Testis (tissue), 2 donors: ENCODE measurements at regions not wholly inside any gene's neighbourhood (a gene's known extent, or its start where the extent isn't known, plus 50 kb on each side); places are given as distances from the start of the nearest gene placed in this dataset.

Source experiments
- DNase-seq: peaks from one replicate; pipeline ENCODE4 v3.0.0-alpha.2; 2019
- H3K27ac ChIP-seq, 2 donors: fragments of 200-600 bp; sonication (generic); one replicate each; pipeline ENCODE4 v1.5.1; 2019
- H3K27me3 ChIP-seq: fragments of 200-600 bp; sonication (generic); one replicate; pipeline ENCODE4 v1.5.1; 2019
- H3K36me3 ChIP-seq: fragments of 200-600 bp; sonication (generic); one replicate; pipeline ENCODE4 v1.5.1; 2017; ENCODE audit warnings: low read depth; ENCODE audit errors: missing control alignments
- H3K4me1 ChIP-seq: fragments of 200-600 bp; sonication (generic); one replicate; pipeline ENCODE4 v1.5.1; 2019
- H3K4me3 ChIP-seq, 2 donors: fragments of 200-600 bp; sonication (generic); one replicate each; pipeline ENCODE4 v1.5.1; 2017 to 2019
- H3K9me3 ChIP-seq: fragments of 200-600 bp; sonication (generic); one replicate; pipeline ENCODE4 v1.5.1; 2017
- POLR2A ChIP-seq: fragments of 450-650 bp; IDR thresholded peaks from one replicate; pipeline ENCODE4 v1.6.1; 2017; ENCODE audit warnings: antibody characterized with exemption, mild to moderate bottlenecking, moderate library complexity
- WGBS, 2 donors: methylation state at CpG; one replicate each; pipeline ENCODE4 v1.1.5; 2018; 5-methylcytosine and 5-hydroxymethylcytosine counted together
- intact Hi-C: fragments of 100-400 bp; cut with DNase I; formaldehyde crosslinking; loops from one replicate; pipeline ENCODE4 v1.15.1; 2023; ENCODE audit warnings: low total_unique reads
- TF ChIP-seq, protein P1 (sequence below), 3 experiments: fragments of 450-650 bp in 2 of 3; fragments of 200-600 bp in 1 of 3; sonication (generic) in 1 of 3; IDR thresholded peaks; one replicate each; pipeline ENCODE4 v1.5.1; 2016 to 2019; ENCODE audit warnings: antibody characterized with exemption in 3 of 3, mild to moderate bottlenecking in 2 of 3, moderate library complexity in 1 of 3

DNA sequence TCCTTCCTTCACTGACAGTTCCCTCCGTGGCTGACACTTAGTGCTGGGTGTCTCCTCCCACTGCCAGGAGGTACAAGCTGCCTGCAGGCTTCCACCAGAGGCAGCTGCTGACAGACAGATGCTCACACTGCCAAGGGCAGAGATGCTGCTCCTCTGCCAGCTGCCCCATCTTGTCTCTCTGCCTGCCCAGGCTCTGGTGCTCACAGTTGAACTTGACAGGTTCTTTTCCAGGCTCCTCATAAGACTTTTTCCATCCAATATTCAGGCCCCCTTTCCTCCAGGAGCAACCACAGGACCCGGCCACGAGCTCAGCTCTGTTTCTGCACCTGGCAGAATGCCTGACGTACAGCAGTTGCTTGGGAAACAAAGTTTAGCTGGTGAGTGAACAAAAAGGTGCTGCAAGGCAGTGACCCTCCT, 79.8 kb downstream of the PSMB1 start:
- H3K4me3 ChIP-seq: no peak overlapping the region
- H3K27ac ChIP-seq: no peak overlapping the region
- no peaks in the 10 kb centered on the region for H3K4me1 ChIP-seq
- no peaks in the 10 kb centered on the region for H3K36me3 ChIP-seq
- TF ChIP-seq, protein P1, sequence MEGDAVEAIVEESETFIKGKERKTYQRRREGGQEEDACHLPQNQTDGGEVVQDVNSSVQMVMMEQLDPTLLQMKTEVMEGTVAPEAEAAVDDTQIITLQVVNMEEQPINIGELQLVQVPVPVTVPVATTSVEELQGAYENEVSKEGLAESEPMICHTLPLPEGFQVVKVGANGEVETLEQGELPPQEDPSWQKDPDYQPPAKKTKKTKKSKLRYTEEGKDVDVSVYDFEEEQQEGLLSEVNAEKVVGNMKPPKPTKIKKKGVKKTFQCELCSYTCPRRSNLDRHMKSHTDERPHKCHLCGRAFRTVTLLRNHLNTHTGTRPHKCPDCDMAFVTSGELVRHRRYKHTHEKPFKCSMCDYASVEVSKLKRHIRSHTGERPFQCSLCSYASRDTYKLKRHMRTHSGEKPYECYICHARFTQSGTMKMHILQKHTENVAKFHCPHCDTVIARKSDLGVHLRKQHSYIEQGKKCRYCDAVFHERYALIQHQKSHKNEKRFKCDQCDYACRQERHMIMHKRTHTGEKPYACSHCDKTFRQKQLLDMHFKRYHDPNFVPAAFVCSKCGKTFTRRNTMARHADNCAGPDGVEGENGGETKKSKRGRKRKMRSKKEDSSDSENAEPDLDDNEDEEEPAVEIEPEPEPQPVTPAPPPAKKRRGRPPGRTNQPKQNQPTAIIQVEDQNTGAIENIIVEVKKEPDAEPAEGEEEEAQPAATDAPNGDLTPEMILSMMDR (IDR thresholded peaks at IDR 0.05): no peak
- no peak for DNase-seq
- no peaks in the 10 kb centered on the region for H3K9me3 ChIP-seq
- intact Hi-C loops: no loop called here
- whole genome bisulfite sequencing, 2 donors: 51 to 67% methylated on average over 4 of the region's 4 CpGs
- no peaks in the 10 kb centered on the region for H3K27me3 ChIP-seq

DNA sequence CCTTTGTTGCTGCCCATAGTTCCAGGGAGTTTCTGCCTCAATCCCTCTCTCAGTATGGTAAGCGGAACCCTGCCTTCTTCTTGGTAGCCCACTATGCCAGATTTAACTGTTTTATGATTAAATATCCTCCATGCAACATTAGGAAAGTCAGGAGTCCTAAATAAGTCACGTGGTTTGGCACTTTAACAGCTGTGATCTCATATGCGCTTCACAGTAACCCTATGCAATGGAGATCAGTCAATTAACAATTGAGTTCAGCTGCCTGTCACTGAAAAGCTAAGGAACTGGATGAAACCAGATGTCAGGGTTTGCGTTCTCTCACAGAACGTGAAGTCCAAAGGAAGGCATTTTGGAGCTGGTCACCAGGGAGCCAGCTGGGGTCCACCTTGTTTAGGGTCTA, 81.6 kb downstream of the PSMB1 start:
- intact Hi-C loops: no loop called here
- H3K9me3 ChIP-seq: no peaks in the 10 kb centered on the region
- TF ChIP-seq, protein P1 (IDR thresholded peaks at IDR 0.05): no peak
- TF ChIP-seq POLR2A: no peak
- H3K27ac ChIP-seq: no peak overlapping the region
- H3K4me3 ChIP-seq: no peak overlapping the region
- WGBS, 2 donors: 88 to 97% methylated on average over 5 of the region's 5 CpGs
- no peak for DNase-seq
- H3K27me3 ChIP-seq: no peaks in the 10 kb centered on the region
- no peaks in the 10 kb centered on the region for H3K36me3 ChIP-seq
- H3K4me1 ChIP-seq: no peaks in the 10 kb centered on the region

DNA sequence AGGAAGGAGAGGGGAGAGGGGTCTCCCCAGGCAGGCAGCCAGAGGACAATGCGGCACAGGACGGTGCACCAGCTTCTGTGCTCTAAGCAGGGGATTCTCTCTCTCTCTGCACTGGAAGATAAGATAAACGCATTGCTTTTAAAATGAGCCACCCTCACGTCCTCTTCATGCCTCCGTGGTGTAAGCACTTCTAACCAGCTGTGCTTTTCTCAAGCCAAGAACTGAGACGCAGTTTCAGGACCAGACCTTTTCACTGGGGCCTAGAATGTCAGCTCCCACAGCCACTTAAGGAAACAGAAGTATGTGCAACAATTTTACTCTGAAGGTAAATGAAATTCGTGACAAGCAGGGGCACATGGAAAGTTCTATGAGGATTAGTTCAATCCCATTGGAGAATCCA, 82.4 kb downstream of the PSMB1 start:
- Histone ChIP-seq H3K27ac (no peak overlapping the region), H3K4me3 (no peak overlapping the region), H3K36me3 (no peaks in the 10 kb centered on the region), H3K4me1 (no peaks in the 10 kb centered on the region), H3K9me3 (no peaks in the 10 kb centered on the region), H3K27me3 (no peaks in the 10 kb centered on the region)
- intact Hi-C loops: no loop called here
- TF ChIP-seq POLR2A: no peak
- TF ChIP-seq, protein P1 (IDR thresholded peaks at IDR 0.05): no peak
- no peak for DNase-seq
- 37 to 56% methylated on average over 7 of the region's 7 CpGs for WGBS, 2 donors

DNA sequence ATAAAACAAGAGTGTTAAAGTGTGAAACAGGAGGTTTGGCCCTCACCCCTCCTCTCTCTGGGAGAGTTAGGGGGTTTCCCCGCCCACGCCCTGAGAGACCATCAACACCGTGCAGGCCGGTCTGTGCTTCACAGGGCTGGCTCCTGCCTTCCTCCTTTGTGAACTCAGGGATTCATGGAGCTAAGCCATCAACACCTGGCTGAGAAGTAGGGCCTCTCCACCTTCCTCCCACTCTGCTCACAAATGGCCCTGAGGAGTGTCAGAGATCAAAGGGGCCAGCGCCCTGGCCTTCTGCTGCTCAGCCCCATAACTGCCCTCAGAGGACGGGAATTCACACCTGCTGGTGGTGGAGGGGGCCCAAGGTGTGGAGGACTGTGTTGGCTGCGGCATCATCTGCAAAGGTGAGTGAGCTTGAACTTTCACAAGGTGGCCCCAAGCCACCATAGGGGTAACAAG, 88.6 kb downstream of the PSMB1 start:
- Histone ChIP-seq H3K27me3 (no peaks in the 10 kb centered on the region), H3K9me3 (no peaks in the 10 kb centered on the region), H3K4me3 (no peak overlapping the region), H3K27ac (no peak overlapping the region), H3K36me3 (no peaks in the 10 kb centered on the region), H3K4me1 (no peaks in the 10 kb centered on the region)
- intact Hi-C loops: no loop called here
- TF ChIP-seq, protein P1 (IDR thresholded peaks at IDR 0.05): no peak
- no peak for TF ChIP-seq POLR2A
- DNase-seq: no peak
- 87 to 88% methylated on average over 4 to 7 of the region's 7 CpGs for WGBS, 2 donors

DNA sequence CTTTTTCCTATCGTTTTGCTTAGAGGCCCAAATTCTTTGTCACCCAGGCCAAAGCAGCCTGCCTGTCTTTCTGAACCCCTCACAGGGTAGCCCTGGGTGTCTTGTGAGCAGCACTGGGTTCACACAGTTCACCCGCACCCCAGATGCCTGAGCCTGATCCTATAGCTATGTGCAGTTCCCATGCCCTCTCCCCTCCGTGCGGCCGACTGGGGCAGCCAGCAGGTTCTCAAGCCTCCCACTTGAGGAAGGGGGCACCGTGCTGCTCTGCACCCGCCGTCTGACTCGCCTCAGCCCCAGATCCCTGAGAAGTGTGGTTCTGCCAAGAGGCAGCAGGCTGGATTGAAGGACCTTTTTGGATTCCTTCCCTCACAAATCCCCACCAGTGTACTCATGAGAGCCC, 89.0 kb downstream of the PSMB1 start:
- Histone ChIP-seq H3K4me1 (no peaks in the 10 kb centered on the region), H3K36me3 (no peaks in the 10 kb centered on the region), H3K27ac (no peak overlapping the region), H3K9me3 (no peaks in the 10 kb centered on the region), H3K27me3 (no peaks in the 10 kb centered on the region), H3K4me3 (no peak overlapping the region)
- DNase-seq: no peak
- intact Hi-C loops: no loop called here
- 71 to 86% methylated on average over 5 to 9 of the region's 9 CpGs for WGBS, 2 donors
- no peak for TF ChIP-seq POLR2A
- TF ChIP-seq, protein P1 (IDR thresholded peaks at IDR 0.05): no peak
